Fibroblast of skin of left biceps (primary cell): ENCODE measurements at regions not wholly inside any gene's neighbourhood (a gene's known extent, or its start where the extent isn't known, plus 50 kb on each side); places are given as distances from the start of the nearest gene placed in this dataset.
A peak's percentile ranks its signal among the peaks of the same experiment; 100 is the strongest.

Source experiments
- DNase-seq, 2 experiments: peaks; one replicate each; pipeline ENCODE4 v3.0.0-alpha.2; 2013; ENCODE audit warnings: low read depth in 2 of 2

DNA sequence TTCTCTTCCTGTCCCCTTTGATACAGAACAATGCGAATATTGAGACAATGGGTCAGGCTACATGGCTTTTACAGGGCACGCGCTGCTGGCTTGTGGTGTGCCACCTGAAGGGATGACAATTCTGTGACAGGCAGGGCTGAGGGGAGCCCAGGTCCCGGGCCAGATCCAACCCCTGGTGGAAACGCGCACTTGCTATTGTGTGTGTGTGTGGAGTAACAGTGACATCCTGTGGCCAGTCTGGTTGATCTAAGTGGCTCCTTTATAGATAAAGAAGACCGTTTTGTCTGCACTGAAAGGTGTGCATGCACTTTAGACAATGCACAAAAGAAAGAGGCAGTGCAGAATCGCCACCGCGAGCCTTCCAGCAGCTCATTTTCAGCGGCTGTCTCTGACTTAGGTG, 273.6 kb downstream of the HRH4 start:
- DNase-seq = no peak

- DNase-seq = no peak
Measured at GRCh38 chr18:24735624-24736231, 275.3 kb downstream of the HRH4 start.

- DNase-seq = no peak
Measured at GRCh38 chr18:24736662-24737330, 276.4 kb downstream of the HRH4 start.

GRCh38 chr18:24740829-24741228, 280.4 kb downstream of the HRH4 start:
- no peak for DNase-seq

GRCh38 chr18:24741321-24741720, 280.9 kb downstream of the HRH4 start:
- no peak for DNase-seq

DNA sequence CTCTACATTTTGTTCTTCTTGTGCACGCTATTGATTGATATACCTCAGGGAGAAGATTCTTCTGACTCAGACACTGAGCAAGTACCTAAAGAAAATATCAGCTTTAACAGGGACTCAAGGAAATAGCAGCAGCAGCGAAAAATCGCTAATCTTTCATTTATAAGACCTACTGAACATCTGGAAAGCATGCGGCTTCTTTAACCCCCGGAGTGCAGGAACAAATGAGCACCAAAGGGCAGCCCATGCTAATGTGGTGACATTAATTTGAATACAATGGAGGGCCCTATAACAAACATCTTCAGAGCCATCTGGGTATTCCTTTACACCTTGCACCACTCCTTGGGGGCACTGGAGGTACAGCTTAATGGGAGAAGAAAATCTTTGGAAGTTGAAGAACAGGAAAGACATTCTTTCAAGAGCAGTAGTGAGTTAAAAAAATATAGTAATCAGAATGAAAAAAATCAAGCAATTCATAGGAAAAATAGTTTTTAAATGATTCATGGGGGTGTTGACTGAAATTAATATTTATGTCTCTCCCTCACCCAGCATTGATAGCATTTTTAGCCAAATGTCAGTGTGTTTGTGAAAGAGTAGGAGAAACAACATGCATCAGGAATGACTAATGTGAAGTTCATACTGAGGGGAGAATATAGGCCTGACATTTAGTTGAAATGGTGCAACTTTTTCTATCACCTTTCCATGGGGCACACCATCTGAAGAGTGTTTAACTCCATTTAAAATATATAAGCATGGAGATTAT, 281.7 kb downstream of the HRH4 start:
- DNase-seq = peak; percentile 75 to 79

GRCh38 chr18:24754583-24755253, 294.3 kb downstream of the HRH4 start:
- DNase-seq = peak; percentile 79 to 84

DNA sequence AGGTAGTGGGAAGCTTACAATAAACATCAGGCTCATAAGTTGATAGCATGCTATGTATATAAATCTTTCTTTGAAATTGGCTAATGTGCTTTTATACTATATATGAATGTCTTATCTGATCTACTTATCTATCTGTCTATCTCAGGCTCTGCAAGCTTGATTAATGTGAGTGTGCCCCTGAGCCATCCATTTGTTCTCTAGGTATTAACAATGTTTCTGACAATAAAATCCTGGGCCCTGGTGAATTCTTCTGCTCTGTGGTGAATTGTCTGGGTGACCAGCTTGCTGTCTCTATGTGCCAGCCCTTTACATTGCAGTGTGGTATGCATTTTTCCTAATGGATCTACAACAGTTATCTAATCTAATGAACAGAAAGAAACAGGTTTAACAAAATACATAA, 295.9 kb downstream of the HRH4 start:
- no peak for DNase-seq

- DNase-seq = no peak
Measured at GRCh38 chr18:24757134-24757533, 296.7 kb downstream of the HRH4 start.

DNA sequence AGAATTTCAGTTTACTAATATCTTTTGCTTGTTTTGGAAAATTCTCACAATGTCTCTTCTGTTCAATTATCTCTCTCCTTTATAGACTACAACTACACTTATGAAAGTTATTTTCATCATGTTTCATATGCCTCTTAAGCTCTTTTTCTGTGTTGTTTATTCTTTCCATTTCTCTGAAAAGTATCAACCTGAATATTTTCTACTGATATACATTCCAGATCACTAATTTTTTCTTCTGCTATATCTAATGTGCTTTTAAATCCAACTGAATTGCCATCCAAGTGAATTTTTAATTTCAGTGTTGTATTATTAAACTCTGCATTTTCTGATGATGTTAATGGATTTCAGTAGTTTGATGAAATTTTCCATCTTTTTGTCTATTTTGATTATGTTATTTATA, 301.3 kb downstream of the HRH4 start:
- no peak for DNase-seq

DNA sequence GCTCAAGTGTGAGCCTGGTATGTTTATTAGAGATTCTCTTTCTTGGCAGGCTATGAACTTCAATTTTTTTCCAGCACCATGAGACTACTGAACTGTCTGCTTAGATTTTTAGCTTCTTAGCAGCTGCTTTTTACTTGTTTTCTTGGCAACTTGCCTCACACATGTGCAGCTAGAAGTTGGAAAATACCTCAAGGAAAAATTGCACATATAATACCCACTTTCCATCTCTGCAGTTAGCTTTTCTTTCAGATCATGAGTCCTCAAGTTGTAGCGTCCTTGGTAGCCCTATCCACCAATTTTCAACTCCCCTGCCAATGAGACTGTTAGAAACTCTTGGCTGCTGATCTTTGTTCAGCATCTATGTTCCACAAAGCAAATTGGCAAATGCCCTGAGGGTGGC, 302.1 kb downstream of the HRH4 start:
- peak in 1 of 2 experiments; percentile 12 for DNase-seq

GRCh38 chr18:24763765-24764513, 303.5 kb downstream of the HRH4 start:
- DNase-seq = peak; percentile 32 to 38

- DNase-seq = peak; percentile 76
Measured at GRCh38 chr18:24764766-24765165, 304.3 kb downstream of the HRH4 start.

- peak; percentile 49 to 54 for DNase-seq
Measured at GRCh38 chr18:24766376-24766775, 305.9 kb downstream of the HRH4 start.

DNA sequence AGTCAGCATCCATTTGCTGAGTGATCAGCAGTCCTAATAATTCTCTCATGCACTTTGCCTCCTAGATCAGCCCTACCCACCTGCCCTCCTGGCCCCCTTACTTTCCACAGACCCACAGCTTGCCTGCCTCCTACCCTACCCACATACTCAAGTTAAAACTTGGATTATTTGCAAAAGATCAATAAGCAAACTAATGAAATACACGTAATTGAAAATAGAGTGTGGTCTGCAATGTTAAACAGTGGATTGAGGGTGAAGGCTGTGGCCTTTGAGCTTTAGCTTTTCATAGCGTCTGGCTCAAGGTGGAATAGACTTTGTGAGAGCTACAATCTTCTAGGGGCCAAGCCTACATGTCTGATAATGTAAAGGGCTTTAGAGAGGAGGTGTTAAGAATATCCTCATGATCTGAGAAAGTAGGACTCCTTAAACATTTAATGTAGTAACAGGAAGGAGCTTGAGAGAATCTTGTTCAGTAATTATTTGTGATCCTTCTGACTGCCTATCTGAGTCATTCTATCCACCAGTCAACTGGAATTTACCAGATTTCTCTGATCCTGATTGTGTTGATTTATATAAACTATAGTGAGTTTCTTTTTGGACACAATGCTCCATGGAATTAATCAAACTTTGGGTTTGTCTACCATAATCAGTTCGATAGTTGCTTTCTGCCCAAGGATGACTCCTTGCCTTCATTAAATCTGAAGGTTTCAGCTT, 310.0 kb downstream of the HRH4 start:
- DNase-seq = no peak

DNA sequence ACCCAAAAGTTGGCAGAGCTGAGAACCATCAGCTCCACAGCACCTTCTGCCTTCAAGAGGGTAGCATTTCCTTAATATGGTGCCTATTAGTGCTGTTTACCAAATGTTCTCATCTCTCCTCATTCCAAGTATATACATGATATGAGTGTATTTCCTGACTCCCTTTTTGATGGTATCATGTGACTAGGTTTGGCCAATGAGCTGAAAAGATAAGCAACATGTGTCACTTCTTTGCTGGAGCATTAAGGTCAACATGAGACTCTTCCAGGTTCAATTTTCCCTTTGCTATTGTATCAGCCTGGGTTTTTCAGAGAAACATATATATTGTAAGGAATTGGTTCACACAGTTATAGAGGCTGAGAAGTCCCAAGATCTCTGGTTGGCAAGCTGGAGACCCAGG, 310.9 kb downstream of the HRH4 start:
- no peak for DNase-seq

DNA sequence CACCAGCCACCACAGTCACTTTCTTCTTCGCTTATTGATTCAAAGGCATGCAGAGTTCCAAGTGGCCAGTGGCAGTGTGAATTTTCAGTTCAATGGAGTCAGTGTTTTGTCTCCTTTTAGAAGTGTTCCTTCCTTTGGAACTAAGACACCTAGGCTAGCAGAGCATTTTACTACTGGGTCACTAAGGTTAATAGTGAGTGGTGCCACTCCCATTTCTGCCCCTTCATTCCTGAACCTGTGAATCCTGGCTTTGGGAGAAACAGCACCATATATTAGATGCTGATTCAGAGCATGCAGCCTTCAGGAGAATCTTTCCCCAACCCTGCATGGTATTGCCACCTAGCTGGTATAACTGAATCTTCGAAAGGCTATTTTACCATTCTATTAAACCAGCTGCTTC, 312.7 kb downstream of the HRH4 start:
- no peak for DNase-seq

GRCh38 chr18:24776019-24776418, 315.6 kb downstream of the HRH4 start:
- no peak for DNase-seq

DNA sequence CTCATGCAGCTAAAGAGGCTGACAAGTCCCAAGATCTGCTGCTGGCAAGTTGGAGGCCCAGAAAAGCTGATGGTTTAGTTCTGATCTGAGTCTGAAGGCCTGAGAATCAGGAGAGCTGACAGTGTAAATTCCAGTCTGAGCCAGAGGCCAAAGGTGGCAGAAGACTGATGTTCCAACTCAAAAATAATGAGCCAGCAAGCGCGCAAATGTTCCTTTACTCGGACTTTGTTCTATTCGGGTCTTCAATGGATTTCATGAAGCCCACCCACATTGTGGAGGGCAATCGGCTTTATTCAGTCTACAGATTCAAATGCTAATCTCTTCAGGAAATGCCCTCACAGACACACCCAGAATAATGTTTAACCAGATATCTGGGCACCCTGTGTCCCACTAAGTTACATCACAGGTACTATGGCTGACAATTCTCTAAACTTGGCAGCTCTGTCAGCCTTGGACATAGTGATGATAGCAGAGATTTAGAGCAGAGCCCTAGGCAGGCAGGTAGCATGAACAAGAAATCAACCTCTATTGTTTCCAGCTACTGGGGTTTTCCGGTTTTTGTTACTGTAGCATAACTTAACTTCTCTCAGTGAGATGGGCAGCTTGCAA, 318.5 kb downstream of the HRH4 start:
- no peak for DNase-seq

DNA sequence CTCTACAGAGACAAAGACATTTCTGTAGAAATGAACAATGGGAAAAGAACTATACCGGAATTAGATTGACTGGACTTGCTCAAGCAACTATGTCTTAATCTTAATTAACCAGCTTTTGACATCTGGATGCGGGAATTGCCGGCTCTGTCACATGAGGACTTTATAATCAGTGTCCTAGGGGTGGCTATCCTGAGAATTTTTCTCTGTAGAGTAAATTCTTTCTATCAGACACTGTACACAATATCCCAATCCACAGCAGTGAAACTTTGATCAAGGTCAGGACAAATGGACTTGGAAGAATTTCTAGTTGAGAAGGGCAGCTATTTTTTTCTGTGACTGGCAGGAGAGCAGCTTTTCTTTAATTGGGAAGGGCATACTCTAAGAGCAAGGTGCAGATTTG, 322.1 kb downstream of the HRH4 start:
- no peak for DNase-seq

- no peak for DNase-seq
Measured at GRCh38 chr18:24785019-24785418, 324.6 kb downstream of the HRH4 start.
